A673 (cell line): ENCODE measurements at regions not wholly inside any gene's neighbourhood (a gene's known extent, or its start where the extent isn't known, plus 50 kb on each side); places are given as distances from the start of the nearest gene placed in this dataset.

Experiments used
- EZH2 ChIP-seq: fragments of 200-600 bp; sonication (generic); IDR thresholded peaks from 2 replicates; pipeline ENCODE4 v1.6.1; 2017; ENCODE audit warnings: borderline replicate concordance, low read depth, mild to moderate bottlenecking, mixed read lengths, antibody characterized with exemption, low read length; ENCODE audit not compliant: poor library complexity, severe bottlenecking
- TF ChIP-seq, protein P1 (sequence below): fragments of 300-800, 200-600 bp; sonication (generic); conservative IDR thresholded peaks from 2 replicates; pipeline ENCODE4 v1.5.1; 2017; ENCODE audit warnings: low read depth, mild to moderate bottlenecking, antibody characterized with exemption, low read length, moderate library complexity, mixed read lengths

DNA sequence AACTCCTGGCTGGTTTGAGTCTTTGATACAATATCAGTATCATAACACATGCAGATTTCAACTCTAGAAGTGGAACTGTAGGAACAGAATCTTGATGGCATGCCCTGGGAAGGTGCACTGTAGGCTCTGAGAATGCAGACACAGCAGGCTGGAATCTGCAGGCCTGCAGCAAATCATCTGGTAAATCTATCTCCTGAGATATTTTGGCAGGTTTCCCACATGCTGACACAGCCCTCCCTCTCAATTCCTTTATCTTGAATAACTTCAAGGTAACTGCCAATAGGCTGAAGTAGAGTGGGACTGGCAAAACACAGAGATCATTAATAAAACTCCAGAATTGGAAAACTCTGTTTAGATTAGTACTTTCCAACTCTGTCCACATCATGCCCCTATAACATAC is 177.8 kb upstream of the PCSK5 start:
- TF ChIP-seq, protein P1, sequence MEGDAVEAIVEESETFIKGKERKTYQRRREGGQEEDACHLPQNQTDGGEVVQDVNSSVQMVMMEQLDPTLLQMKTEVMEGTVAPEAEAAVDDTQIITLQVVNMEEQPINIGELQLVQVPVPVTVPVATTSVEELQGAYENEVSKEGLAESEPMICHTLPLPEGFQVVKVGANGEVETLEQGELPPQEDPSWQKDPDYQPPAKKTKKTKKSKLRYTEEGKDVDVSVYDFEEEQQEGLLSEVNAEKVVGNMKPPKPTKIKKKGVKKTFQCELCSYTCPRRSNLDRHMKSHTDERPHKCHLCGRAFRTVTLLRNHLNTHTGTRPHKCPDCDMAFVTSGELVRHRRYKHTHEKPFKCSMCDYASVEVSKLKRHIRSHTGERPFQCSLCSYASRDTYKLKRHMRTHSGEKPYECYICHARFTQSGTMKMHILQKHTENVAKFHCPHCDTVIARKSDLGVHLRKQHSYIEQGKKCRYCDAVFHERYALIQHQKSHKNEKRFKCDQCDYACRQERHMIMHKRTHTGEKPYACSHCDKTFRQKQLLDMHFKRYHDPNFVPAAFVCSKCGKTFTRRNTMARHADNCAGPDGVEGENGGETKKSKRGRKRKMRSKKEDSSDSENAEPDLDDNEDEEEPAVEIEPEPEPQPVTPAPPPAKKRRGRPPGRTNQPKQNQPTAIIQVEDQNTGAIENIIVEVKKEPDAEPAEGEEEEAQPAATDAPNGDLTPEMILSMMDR: no peak
- TF ChIP-seq EZH2: no peak
